EH (cell line): ENCODE measurements at regions not wholly inside any gene's neighbourhood (a gene's known extent, or its start where the extent isn't known, plus 50 kb on each side); places are given as distances from the start of the nearest gene placed in this dataset.
A peak's percentile ranks its signal among the peaks of the same experiment; 100 is the strongest.

Experiments used
- DNase-seq: peaks from one replicate; pipeline ENCODE4 v3.0.0-alpha.2; 2015; ENCODE audit warnings: low read depth

GRCh38 chr15:62779036-62779770 is 263.3 kb upstream of the TPM1 start:
- peak; percentile 88 for DNase-seq

- no peak for DNase-seq
Measured at GRCh38 chr15:62779899-62780298, 262.6 kb upstream of the TPM1 start.

GRCh38 chr15:62781081-62781497 is 261.5 kb upstream of the TPM1 start:
- DNase-seq, result no peak

GRCh38 chr15:62782071-62782841 is 260.3 kb upstream of the TPM1 start:
- DNase-seq, result peak; percentile 95

GRCh38 chr15:62782896-62783295 is 259.7 kb upstream of the TPM1 start:
- peak; percentile 53 for DNase-seq

GRCh38 chr15:62783303-62783957 is 259.1 kb upstream of the TPM1 start:
- DNase-seq, result peak; percentile 90

DNA sequence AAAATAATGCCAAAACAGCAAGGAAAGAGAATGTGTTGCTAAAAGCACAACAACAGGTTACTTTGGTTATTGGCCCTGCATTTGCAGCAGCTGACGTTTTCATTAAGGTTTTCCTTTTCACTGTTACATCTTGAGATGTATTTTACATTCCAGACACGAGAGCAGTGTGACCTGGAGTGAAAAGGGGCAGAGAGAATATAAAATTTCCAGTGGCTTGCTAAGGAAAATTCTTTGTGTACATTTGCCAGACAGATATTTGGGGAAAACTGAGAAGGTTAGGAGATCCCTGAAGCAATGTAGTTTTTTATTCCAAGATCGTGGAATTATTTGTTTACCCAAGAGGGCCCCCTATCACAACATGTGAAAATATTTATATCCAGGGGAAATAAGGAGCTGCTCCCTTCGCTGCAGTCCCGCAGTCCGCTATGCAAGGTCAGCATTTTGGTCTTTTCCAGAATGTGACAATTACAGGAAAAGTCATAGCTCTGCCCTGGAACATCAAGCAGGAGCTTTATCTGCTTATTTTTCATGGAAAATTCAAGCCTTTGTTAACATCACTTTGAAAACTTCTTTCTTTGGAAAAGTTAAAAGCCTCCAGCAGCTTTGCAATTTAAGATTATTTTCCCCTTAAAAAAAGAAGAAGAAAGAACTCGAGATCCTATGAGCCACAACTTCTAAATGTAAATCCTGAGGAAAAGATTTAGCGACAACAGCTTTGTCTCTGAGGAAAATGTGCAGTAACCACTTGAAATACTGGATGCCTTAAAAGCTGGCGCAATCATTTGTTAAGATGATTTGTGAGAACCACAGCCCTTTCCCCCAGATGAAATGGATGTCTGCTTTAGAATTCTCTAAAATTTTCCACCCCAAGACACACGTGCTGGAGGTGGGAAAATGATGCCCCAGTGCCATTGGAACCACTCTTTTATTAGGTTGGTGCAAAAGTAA is 256.4 kb upstream of the TPM1 start:
- no peak for DNase-seq

GRCh38 chr15:62787401-62787800 is 255.1 kb upstream of the TPM1 start:
- DNase-seq, result peak; percentile 57

DNA sequence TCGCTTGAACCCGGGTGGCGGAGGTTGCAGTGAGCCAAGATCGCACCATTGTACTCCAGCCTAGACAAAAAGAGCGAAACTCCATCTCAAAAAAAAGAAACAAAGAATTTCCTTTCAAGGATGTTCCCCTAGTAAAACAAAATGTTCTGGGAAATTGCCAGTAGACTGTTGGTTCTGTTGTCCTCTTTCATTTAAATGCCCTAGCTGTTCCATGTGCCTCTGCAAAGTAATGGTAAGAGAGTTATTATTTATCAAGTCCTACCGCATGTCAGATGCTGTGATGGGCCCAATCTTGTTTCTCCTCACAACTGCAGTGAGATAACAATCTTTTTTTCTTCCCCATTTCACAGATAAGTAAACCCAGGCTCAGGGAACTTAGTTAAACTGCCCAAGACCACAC is 254.3 kb upstream of the TPM1 start:
- no peak for DNase-seq

- DNase-seq, result no peak
Measured at GRCh38 chr15:62790546-62790945, 252.0 kb upstream of the TPM1 start.

DNA sequence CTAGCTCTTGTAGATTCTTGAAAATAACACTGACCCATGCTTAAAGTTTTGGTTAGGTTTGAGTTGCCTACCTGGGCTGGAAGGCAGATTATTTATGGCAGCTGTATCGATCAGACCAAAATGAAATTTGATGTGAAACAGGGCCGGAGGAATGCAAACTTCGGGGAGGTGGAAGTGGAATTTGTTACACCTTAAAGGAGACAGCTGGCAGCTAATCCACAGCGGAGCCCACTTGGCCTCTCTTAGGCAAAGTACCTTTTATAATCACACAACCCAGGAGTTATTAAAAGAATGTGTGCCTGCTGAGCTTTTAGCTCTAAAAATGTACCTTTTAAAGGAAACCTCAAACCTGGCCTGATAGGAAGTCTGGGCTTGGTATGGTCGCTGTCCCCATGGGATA is 250.9 kb upstream of the TPM1 start:
- DNase-seq, result no peak

- peak; percentile 56 for DNase-seq
Measured at GRCh38 chr15:62792986-62793751, 249.4 kb upstream of the TPM1 start.

DNA sequence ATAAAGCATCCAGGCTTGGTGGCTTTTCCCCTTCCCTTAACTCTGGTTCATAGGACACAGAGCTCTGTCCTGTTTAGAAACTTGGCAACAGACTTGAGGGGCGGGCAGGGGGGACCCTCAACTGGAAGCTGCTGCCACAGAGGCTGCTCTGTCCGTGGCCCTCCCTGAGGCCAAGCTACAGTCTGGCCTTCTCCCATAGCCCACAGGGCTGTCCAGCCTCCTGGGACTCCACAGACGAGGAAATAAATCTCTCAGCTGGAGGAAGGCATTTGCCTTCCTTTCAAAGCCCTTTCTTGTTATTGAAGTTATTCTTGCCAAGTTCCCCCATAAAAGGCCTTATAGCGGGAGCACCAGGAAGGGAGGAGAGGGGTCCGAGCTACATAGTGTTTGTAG is 248.8 kb upstream of the TPM1 start:
- DNase-seq, result no peak

DNA sequence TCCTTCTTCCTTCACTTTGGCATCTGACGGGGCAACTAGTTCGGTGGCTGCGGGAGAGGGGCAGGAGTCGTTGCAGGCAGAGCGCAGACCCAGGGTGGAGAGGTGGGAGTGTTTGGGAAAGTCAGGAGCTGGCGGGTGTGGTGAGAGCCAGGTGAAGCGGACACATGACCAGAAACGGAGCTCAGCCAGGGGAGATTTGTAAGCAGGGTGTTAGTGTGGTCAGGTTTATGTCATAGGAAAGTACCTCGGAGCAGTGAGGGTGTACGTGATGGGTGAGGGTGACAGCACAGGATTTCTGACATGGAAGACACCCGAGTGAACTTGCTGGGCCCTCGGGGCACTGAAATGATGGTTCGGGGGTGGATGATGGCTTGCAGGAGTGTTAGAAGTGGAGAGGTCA is 247.4 kb upstream of the TPM1 start:
- no peak for DNase-seq

- DNase-seq, result no peak
Measured at GRCh38 chr15:62795700-62796695, 246.5 kb upstream of the TPM1 start.

- DNase-seq, result no peak
Measured at GRCh38 chr15:62797171-62797570, 245.4 kb upstream of the TPM1 start.

- DNase-seq, result no peak
Measured at GRCh38 chr15:62798536-62798935, 244.0 kb upstream of the TPM1 start.

- DNase-seq, result no peak
Measured at GRCh38 chr15:62799037-62799436, 243.5 kb upstream of the TPM1 start.

- DNase-seq, result no peak
Measured at GRCh38 chr15:62799919-62800318, 242.6 kb upstream of the TPM1 start.

DNA sequence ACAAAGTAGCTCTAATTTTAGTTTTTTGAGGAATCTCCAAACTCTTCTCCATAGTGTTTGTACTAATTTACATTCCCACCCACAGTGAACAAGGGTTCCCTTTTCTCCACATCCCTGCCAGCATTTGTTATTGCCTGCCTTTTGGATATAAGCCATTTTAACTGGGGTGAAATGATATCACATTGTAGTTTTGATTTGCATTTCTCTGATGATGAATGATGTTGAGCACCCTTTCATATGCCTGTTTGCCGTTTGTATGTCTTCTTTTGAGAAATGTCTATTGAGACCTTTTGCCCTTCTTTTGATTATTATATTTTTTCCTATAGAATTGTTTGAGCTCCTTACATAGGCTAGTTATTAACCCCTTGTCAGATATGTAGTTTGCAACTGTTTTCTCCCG is 239.9 kb upstream of the TPM1 start:
- no peak for DNase-seq
